SK-N-SH treated with all-trans-retinoic acid at 6 μM for 48 hours (cell line): ENCODE measurements at regions not wholly inside any gene's neighbourhood (a gene's known extent, or its start where the extent isn't known, plus 50 kb on each side); places are given as distances from the start of the nearest gene placed in this dataset.

Source experiments
- ATAC-seq: fragments of 200-7000 bp; cut with Tn5 transposase; 3 replicates; pipeline ENCODE4 v1.9.1; 2020; ENCODE audit warnings: mild to moderate bottlenecking, moderate library complexity
- BACH2 ChIP-seq: fragments of 250-450 bp; sonication (Bioruptor Pico); IDR thresholded peaks from 2 replicates; pipeline ENCODE4 v1.9.0; 2021; ENCODE audit warnings: mild to moderate bottlenecking, borderline replicate concordance
- CSDC2 ChIP-seq: fragments of 250-450 bp; sonication (Bioruptor Pico); IDR thresholded peaks from 2 replicates; pipeline ENCODE4 v1.5.0; 2020; ENCODE audit warnings: mild to moderate bottlenecking, moderate library complexity
- ESRRG ChIP-seq: fragments of 250-450 bp; sonication (Bioruptor Pico); IDR thresholded peaks from 2 replicates; pipeline ENCODE4 v1.6.1; 2021; ENCODE audit warnings: mild to moderate bottlenecking
- GLIS3 ChIP-seq: fragments of 250-450 bp; sonication (Bioruptor Pico); IDR thresholded peaks from 2 replicates; pipeline ENCODE4 v1.5.0; 2020; ENCODE audit warnings: mild to moderate bottlenecking, moderate library complexity
- ISL1 ChIP-seq: fragments of 250-450 bp; sonication (Bioruptor Pico); IDR thresholded peaks from 2 replicates; pipeline ENCODE4 v2.1.2; 2022; ENCODE audit warnings: mild to moderate bottlenecking, moderate library complexity
- OSR1 ChIP-seq: fragments of 250-450 bp; sonication (Bioruptor Pico); IDR thresholded peaks from 2 replicates; pipeline ENCODE4 v1.8.0; 2022; ENCODE audit warnings: moderate library complexity, mild to moderate bottlenecking, inconsistent platforms
- PPARA ChIP-seq: fragments of 250-450 bp; sonication (Bioruptor Pico); IDR thresholded peaks from 2 replicates; pipeline ENCODE4 v1.5.0; 2020; ENCODE audit warnings: mild to moderate bottlenecking, borderline replicate concordance
- TCF4 ChIP-seq: fragments of 250-450 bp; sonication (Bioruptor Pico); IDR thresholded peaks from 2 replicates; pipeline ENCODE4 v1.8.0; 2021; ENCODE audit warnings: mild to moderate bottlenecking, moderate library complexity, borderline replicate concordance
- TOX ChIP-seq: fragments of 250-450 bp; sonication (Bioruptor Pico); IDR thresholded peaks from 2 replicates; pipeline ENCODE4 v1.8.0; 2021; ENCODE audit warnings: mild to moderate bottlenecking, moderate library complexity, borderline replicate concordance
- ZC3H10 ChIP-seq: fragments of 250-450 bp; sonication (Bioruptor Pico); IDR thresholded peaks from 2 replicates; pipeline ENCODE4 v1.5.1; 2021; ENCODE audit warnings: mild to moderate bottlenecking, moderate library complexity
- ZFP30 ChIP-seq: fragments of 450-650 bp; formaldehyde crosslinking; IDR thresholded peaks from 2 replicates; pipeline ENCODE4 v1.5.0; 2022; ENCODE audit warnings: mild to moderate bottlenecking, moderate library complexity
- ZNF565 ChIP-seq: fragments of 450-650 bp; formaldehyde crosslinking; conservative IDR thresholded peaks from 2 replicates; pipeline ENCODE4 v1.5.0; 2020; ENCODE audit warnings: low read depth, mild to moderate bottlenecking, moderate library complexity
- ZNF70 ChIP-seq: fragments of 450-650 bp; formaldehyde crosslinking; IDR thresholded peaks from 2 replicates; pipeline ENCODE4 v1.5.0; 2020; ENCODE audit warnings: mild to moderate bottlenecking, moderate library complexity
- ZNF8 ChIP-seq: fragments of 450-650 bp; formaldehyde crosslinking; IDR thresholded peaks from 2 replicates; pipeline ENCODE4 v1.5.0; 2020; ENCODE audit warnings: mild to moderate bottlenecking, moderate library complexity
- TF ChIP-seq, protein P1 (sequence below): fragments of 250-450 bp; sonication (Bioruptor Pico); IDR thresholded peaks from 2 replicates; pipeline ENCODE4 v1.8.0; 2021; ENCODE audit warnings: low read depth, mild to moderate bottlenecking, moderate library complexity, borderline replicate concordance
- TF ChIP-seq, protein P2 (sequence below): fragments of 250-450 bp; sonication (Bioruptor Pico); IDR thresholded peaks from 2 replicates; pipeline ENCODE4 v1.5.0; 2020; ENCODE audit warnings: mild to moderate bottlenecking, moderate library complexity
- TF ChIP-seq, protein P3 (sequence below): fragments of 250-450 bp; sonication (Bioruptor Pico); IDR thresholded peaks from 2 replicates; pipeline ENCODE4 v1.5.1; 2020; ENCODE audit warnings: low read depth, mild to moderate bottlenecking, moderate library complexity

DNA sequence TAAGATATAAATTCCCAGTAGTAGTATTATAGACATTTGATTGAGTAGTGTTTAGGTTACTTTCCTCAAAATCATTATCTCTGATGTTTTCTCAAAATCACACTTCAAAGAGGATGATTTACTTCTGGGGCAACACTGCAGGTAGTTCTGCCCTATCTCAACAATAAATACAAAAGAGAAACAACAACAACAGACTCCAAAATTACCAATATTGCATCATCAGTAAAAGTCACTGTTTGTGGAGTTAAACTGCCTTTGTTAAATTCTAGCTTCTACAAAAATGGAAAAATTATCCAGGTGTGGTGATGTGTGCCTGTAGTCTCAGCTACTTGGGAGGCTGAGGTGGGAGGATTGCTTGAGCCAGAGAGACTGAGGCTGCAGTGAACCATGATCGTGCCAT lies 637.6 kb upstream of the ZNF608 start:
- no peak for ATAC-seq
- no peak for TF ChIP-seq TOX (CRISPR knock-in tag)

DNA sequence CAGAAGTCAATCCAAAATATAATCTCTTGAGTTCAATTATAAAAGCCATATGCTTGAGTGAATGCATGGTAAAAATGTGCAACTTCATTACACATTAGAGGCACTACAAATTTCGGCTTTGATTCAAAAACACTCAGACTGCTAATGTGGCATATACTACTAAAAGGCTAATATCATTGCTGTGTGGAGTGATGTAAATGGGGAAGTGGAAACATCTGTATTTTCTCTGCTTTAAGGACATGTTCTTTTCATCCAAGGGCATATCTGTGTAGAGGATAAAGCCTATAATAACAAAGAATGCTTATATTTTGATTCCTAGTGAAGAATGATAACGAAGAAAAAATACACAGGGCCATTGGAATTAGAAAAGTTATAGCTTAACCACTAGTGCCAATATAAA lies 643.9 kb upstream of the ZNF608 start:
- TF ChIP-seq TOX (CRISPR knock-in tag): no peak
- no peak for TF ChIP-seq ISL1 (CRISPR knock-in tag)
- no peak for TF ChIP-seq ZFP30 (CRISPR knock-in tag)
- TF ChIP-seq ZNF8 (CRISPR knock-in tag): no peak
- no peak for ATAC-seq

DNA sequence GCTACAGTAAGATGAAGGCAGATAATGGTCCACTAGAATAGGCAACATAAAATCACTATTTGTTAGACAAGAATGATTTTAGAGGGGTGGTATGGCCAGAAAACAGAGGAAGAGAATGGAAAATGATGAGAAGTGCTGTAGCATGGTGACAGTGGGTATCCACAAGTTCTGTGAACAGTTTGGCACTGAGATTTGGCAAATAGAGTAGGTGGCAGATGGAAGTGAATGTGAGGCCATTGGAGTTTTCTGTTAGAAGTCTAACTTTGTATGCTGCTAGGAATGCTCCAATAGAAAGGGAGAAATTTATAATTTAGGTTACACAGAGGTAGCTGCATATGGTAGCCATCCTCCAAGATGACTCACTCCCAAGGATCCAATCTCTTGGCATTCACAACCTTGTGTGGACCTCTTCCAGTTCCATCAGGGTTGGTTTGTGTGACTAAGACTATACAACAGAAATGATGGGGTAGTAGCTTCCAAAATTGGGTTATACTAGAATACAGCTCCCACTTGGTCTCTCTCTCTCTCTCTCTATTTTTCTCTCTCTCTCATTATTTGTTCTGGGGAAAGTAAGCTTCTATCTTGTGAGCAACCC lies 646.9 kb upstream of the ZNF608 start:
- TF ChIP-seq PPARA (CRISPR knock-in tag) (no peak), TOX (CRISPR knock-in tag) (no peak), TCF4 (CRISPR knock-in tag) (no peak), CSDC2 (no peak), ISL1 (CRISPR knock-in tag) (no peak), OSR1 (CRISPR knock-in tag) (no peak), GLIS3 (no peak), ZNF565 (CRISPR knock-in tag) (no peak), ZNF8 (CRISPR knock-in tag) (no peak), ZNF70 (CRISPR knock-in tag) (no peak), ZFP30 (CRISPR knock-in tag) (no peak), BACH2 (CRISPR knock-in tag) (no peak), ESRRG (no peak), ZC3H10 (CRISPR knock-in tag) (no peak)
- TF ChIP-seq, protein P1, sequence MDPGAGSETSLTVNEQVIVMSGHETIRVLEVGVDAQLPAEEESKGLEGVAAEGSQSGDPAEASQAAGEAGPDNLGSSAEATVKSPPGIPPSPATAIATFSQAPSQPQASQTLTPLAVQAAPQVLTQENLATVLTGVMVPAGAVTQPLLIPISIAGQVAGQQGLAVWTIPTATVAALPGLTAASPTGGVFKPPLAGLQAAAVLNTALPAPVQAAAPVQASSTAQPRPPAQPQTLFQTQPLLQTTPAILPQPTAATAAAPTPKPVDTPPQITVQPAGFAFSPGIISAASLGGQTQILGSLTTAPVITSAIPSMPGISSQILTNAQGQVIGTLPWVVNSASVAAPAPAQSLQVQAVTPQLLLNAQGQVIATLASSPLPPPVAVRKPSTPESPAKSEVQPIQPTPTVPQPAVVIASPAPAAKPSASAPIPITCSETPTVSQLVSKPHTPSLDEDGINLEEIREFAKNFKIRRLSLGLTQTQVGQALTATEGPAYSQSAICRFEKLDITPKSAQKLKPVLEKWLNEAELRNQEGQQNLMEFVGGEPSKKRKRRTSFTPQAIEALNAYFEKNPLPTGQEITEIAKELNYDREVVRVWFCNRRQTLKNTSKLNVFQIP (CRISPR knock-in tag): no peak
- TF ChIP-seq, protein P2, sequence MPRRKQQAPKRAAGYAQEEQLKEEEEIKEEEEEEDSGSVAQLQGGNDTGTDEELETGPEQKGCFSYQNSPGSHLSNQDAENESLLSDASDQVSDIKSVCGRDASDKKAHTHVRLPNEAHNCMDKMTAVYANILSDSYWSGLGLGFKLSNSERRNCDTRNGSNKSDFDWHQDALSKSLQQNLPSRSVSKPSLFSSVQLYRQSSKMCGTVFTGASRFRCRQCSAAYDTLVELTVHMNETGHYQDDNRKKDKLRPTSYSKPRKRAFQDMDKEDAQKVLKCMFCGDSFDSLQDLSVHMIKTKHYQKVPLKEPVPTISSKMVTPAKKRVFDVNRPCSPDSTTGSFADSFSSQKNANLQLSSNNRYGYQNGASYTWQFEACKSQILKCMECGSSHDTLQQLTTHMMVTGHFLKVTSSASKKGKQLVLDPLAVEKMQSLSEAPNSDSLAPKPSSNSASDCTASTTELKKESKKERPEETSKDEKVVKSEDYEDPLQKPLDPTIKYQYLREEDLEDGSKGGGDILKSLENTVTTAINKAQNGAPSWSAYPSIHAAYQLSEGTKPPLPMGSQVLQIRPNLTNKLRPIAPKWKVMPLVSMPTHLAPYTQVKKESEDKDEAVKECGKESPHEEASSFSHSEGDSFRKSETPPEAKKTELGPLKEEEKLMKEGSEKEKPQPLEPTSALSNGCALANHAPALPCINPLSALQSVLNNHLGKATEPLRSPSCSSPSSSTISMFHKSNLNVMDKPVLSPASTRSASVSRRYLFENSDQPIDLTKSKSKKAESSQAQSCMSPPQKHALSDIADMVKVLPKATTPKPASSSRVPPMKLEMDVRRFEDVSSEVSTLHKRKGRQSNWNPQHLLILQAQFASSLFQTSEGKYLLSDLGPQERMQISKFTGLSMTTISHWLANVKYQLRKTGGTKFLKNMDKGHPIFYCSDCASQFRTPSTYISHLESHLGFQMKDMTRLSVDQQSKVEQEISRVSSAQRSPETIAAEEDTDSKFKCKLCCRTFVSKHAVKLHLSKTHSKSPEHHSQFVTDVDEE: no peak
- no peak for ATAC-seq

DNA sequence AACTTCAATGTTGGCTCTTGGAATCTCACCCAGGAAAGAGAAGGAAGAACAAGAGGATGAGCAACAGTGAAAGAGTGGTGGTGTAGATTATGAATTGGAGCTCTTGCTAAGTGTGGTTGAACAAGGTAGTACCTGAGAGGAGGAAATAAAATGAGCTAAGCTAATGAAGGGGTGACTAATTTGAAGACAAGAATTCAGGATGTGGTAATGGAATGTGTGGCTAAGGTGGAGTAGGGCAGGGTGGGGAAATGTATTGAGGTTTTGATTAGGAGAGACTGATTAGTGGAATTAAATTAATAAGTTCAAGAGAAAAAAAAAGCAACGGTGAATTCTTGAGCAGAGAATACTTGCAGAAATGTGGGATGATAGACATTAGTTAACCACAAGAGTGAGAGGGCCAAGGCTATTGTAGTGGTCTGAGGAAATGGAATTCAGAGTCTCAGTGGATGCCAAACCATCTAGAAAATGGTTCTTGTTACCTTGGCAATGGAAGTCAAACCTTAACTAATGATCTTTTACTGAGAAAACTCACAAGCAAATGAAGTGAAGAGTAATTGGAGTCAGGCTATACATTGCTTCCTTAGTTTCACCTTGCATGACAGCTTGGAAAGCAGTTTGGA lies 648.3 kb upstream of the ZNF608 start:
- ATAC-seq: peak; percentile 24; the same call in 1 of the 3 replicates
- TF ChIP-seq TOX (CRISPR knock-in tag) (no peak), ISL1 (CRISPR knock-in tag) (no peak), ZC3H10 (CRISPR knock-in tag) (no peak), BACH2 (CRISPR knock-in tag) (no peak), CSDC2 (no peak)
- TF ChIP-seq, protein P2: no peak
- TF ChIP-seq, protein P3, sequence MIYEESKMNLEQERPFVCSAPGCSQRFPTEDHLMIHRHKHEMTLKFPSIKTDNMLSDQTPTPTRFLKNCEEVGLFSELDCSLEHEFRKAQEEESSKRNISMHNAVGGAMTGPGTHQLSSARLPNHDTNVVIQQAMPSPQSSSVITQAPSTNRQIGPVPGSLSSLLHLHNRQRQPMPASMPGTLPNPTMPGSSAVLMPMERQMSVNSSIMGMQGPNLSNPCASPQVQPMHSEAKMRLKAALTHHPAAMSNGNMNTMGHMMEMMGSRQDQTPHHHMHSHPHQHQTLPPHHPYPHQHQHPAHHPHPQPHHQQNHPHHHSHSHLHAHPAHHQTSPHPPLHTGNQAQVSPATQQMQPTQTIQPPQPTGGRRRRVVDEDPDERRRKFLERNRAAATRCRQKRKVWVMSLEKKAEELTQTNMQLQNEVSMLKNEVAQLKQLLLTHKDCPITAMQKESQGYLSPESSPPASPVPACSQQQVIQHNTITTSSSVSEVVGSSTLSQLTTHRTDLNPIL: no peak
- TF ChIP-seq, all 23 proteins: peak for 0
